ENCODE measurements at regions not wholly inside any gene's neighbourhood (a gene's known extent, or its start where the extent isn't known, plus 50 kb on each side); places are given as distances from the start of the nearest gene placed in this dataset.
A peak's percentile ranks its signal among the peaks of the same experiment; 100 is the strongest.

- Mint-ChIP-seq H3K36me3 (ENCODE audit: low read depth) (no peaks in the 10 kb centered on the region), H3K27me3 (no peaks in the 10 kb centered on the region), H3K27ac (peak overlapping the region; percentile 11), H3K4me1 (ENCODE audit: low read depth) (peaks cover 54% of the 10 kb centered on the region), H3K9me3 (no peaks in the 10 kb centered on the region), H3K4me3 (no peak overlapping the region)
- intact Hi-C loops (cut with micrococcal nuclease) = loop anchor here (2.0 to 10.0 kb wide), 4 partner anchors 19 to 207 kb away; no protein-coding TSS in a partner anchor
- no peak for TF ChIP-seq CTCF (IDR thresholded peaks at IDR 0.05)
- POLR2A ChIA-PET = interaction anchor here (0.9 to 5.1 kb wide), 6 partner anchors 11 to 267 kb away, joined by 3 to 48 read pairs (median 4); no protein-coding TSS in a partner anchor
- CTCF ChIA-PET = interaction anchor here (0.6 to 4.4 kb wide), 5 partner anchors 11 to 387 kb away, joined by 3 to 33 read pairs (median 3); no protein-coding TSS in a partner anchor
- DNase-seq = no peak
- no peak for ATAC-seq
Measured at GRCh38 chr4:184269879-184270430, 52.3 kb upstream of the ENPP6 start.

GRCh38 chr4:184268584-184269160 is 51.0 kb upstream of the ENPP6 start:
- H3K27ac Mint-ChIP-seq = peak overlapping the region; percentile 95
- H3K4me1 Mint-ChIP-seq (ENCODE audit: low read depth) = peaks cover 60% of the 10 kb centered on the region
- peak overlapping the region; percentile 79 for H3K4me3 Mint-ChIP-seq
- TF ChIP-seq CTCF (IDR thresholded peaks at IDR 0.05) = no peak
- ATAC-seq (no peak), DNase-seq (no peak)
- POLR2A ChIA-PET = interaction anchor here (0.7 to 5.1 kb wide), 12 partner anchors 12 to 557 kb away, joined by 3 to 48 read pairs (median 4); partner anchors contain the start of genes ACSL1, CENPU and IRF2
- intact Hi-C loops (cut with micrococcal nuclease) = loop anchor here (2.0 to 10.0 kb wide), 4 partner anchors 20 to 209 kb away; no protein-coding TSS in a partner anchor
- H3K27me3 Mint-ChIP-seq = no peaks in the 10 kb centered on the region
- H3K36me3 Mint-ChIP-seq (ENCODE audit: low read depth) = no peaks in the 10 kb centered on the region
- no peaks in the 10 kb centered on the region for H3K9me3 Mint-ChIP-seq
- CTCF ChIA-PET = interaction anchor here (0.9 to 4.4 kb wide), 14 partner anchors 12 to 376 kb away, joined by 3 to 33 read pairs (median 4); no protein-coding TSS in a partner anchor

GRCh38 chr4:184267673-184268583 is 50.3 kb upstream of the ENPP6 start:
- Mint-ChIP-seq H3K27me3 (no peaks in the 10 kb centered on the region), H3K36me3 (ENCODE audit: low read depth) (no peaks in the 10 kb centered on the region), H3K9me3 (no peaks in the 10 kb centered on the region), H3K4me1 (ENCODE audit: low read depth) (peaks cover 66% of the 10 kb centered on the region), H3K27ac (peak overlapping the region; percentile 95), H3K4me3 (peak overlapping the region; percentile 79)
- DNase-seq (peak; percentile 90), ATAC-seq (peak; percentile 86)
- TF ChIP-seq CTCF (IDR thresholded peaks at IDR 0.05) = no peak
- ChIA-PET CTCF (interaction anchor here (0.8 to 5.2 kb wide), 20 partner anchors 13 to 377 kb away, joined by 3 to 39 read pairs (median 4); no protein-coding TSS in a partner anchor), POLR2A (interaction anchor here (0.7 to 5.1 kb wide), 11 partner anchors 13 to 558 kb away, joined by 3 to 48 read pairs (median 4); partner anchors contain the start of genes ACSL1, CENPU and IRF2)
- intact Hi-C loops (cut with micrococcal nuclease) = loop anchor here (2.0 to 10.0 kb wide), 4 partner anchors 21 to 209 kb away; no protein-coding TSS in a partner anchor

All from activated CD8-positive, alpha-beta T cell treated with anti-CD3 and anti-CD28 coated beads for 36 hours (primary cell).